HG02610 (cell line): ENCODE measurements at regions not wholly inside any gene's neighbourhood (a gene's known extent, or its start where the extent isn't known, plus 50 kb on each side); places are given as distances from the start of the nearest gene placed in this dataset.
"Not testable (repeated sequence)": the region's sequence is repeated elsewhere in the genome, so short reads cannot be mapped to it uniquely, and the experiment has no call there.

Source experiments
- ATAC-seq: cut with Tn5 transposase; IDR thresholded peaks from one replicate; pipeline ENCODE4 v1.9.1; 2021; ENCODE audit warnings: mild to moderate bottlenecking, moderate library complexity; ENCODE audit not compliant: unreplicated experiment

DNA sequence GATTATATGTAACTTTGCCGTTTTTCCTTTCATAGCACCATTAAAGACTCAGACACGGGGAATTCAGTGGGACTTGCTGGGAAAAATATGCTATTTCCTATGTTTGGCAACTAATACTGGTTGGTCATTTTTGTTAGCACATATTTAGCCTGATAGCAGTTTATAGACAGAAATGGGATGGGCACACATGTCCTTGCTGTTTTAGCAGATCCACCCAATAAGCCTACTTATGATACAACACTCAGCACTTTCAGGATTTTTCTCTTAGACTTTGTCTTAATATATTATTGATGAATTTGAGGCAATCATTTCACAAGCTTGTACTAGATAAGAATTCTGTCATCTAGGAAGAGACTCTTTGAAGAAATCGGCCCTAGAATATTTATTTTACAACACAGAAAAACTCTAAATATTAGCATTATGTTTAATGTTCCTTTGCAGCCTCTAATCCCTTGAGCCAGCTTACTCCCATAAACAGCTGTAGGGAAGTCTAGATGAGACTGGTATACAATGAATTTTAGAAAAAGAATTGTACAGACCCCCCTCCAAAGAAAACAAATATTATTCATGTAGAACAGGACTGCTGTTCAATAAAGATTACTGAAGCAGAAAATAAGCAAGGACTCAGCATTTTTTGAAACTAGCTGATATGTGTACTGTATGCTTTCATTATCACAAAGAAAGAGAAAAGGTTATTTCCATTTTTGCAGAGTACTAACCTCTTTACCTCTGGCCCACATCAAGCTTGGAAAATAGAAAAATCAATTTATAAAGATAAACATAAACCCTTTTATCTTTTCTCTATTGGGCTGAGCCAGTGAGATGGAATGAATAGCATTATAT lies 656.8 kb upstream of the SGO1 start:
- no peak for ATAC-seq

DNA sequence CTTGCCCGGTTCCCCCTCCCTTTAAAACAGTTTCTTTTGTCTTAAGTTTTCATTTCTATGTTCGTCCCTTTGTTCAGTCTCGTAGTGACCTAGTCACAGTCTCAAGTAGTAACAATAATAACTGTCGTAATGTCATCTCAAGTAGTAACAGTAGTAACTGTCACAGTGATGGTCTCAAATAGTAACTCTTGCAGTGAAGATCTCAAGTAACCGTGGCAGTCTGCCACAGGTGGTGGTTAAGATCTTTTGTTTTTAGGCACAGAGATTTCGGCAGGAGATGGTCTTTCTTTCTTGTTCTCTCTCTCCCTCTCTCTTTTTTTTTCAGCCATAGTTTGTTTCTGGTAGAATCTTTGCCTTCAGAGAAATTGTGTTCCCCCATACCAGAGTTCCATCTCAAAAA lies 656.0 kb upstream of the SGO1 start:
- ATAC-seq = no peak

DNA sequence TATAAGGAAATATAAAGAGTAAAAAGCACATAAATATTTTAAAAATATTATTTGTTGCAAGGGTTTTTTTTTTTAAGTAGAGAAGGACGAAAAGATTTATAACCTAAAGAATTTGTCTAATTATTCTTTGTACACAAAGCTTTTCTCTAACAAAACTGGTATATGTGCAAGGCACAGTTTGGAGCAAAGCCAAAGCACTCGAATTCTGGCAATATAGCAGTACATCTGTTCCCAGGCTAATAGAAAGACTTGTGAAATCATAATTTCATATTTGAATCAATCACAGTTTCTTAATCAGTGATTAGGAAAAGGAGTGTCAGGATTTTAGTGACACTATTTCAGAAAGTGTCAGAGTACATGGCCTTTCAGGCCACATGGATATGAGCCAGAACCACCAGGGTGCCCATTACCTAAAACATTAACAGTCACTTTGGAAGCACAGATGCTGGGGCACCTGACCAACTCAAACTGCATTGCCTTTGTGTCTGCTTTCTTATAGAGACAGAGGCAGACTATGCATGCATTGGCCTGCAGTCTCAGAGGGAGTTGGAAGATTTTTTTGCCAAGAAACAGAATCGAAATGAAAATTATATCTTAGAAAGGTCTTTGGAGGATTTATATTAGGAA lies 651.8 kb upstream of the SGO1 start:
- ATAC-seq = no peak

DNA sequence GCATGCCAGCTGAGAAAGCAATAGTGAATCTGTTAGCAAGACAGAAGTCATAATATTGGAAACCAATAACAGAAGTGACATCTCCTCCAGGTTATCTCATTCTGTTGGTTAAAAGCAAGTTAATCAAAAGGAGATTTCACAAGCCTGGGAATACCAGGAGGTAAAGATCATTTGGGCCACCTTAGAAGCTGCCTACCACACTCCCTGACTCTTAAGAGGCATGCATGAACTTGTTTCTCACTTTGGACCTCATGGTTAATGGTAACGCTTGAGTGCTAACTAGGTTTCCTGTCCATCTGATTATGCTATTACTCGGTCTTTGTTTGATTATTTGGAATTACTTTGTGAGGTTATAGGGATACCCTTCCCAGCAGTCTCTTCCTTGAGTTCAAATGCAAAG lies 650.8 kb upstream of the SGO1 start:
- no peak for ATAC-seq

DNA sequence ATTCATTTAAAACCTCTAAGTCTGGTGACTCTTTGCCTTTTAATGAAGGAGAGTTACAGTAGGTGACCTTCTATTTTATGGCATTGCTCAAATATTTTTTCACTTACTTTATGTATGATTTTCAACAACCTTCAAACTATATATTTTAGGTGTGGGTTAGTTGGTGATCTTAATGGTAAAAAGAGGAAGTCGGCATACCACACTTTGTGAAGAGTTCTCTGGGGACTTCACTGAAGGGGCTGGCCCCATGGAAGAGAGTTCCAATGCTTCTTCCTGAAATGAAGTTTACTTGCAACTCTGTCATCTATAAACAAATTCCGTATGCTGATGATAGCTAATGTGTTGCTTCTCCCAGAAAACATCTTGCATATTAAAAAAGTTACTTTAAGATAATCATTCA lies 647.0 kb upstream of the SGO1 start:
- no peak for ATAC-seq

DNA sequence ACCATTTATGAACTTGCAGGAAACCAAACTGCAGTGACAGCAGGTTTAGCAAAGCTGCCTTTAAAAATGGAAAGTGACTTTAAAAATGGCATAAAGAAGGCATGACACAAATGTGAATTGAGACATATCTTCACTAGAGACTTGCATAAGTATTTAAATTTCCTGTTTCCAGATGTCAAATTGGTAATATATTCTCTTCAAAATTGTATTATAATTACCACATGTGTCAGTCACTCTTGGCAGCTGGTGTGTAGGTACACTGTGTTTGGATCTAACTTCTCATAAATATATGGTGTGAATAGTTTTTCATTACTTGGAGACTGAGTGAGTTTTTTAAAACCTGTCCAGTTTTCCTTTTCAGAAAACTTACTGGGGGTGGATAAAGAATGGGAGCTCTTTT lies 636.2 kb upstream of the SGO1 start:
- no peak for ATAC-seq

DNA sequence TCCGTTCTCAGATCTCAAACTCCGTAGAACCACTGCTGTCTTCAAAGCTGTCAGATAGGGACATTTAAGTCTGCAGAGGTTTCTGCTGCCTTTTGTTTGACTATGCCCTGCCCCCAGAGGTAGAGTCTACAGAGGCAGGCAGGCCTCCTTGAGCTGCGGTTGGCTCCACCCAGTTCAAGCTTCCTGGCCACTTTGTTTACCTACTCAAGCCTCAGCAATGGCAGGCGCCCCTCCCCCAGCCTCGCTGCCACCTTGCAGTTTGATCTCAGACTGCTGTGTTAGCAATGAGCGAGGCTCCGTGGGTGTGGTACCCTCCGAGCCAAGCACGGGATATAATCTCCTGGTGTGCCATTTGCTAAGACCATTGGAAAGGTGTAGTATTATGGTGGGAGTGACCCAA lies 634.9 kb upstream of the SGO1 start:
- not testable (repeated sequence) for ATAC-seq

DNA sequence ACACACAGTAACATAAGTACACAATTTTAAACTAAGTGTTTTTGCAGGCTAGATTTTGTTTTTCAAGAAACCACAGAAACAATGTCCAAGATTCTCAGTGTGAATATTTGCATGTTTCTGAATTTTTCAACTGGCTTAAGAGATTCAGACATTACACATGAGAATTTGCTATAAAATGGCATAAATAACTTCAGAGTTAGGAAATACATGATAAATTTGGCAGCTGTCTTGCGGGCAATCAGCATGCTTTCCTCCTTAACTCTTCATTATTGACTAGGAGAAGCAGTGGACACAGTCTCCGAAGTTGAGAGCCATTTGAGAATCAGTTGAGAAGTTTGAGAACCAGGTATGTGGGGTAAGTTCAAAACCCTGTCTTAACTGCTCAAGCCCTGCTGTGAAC lies 625.6 kb upstream of the SGO1 start:
- no peak for ATAC-seq

DNA sequence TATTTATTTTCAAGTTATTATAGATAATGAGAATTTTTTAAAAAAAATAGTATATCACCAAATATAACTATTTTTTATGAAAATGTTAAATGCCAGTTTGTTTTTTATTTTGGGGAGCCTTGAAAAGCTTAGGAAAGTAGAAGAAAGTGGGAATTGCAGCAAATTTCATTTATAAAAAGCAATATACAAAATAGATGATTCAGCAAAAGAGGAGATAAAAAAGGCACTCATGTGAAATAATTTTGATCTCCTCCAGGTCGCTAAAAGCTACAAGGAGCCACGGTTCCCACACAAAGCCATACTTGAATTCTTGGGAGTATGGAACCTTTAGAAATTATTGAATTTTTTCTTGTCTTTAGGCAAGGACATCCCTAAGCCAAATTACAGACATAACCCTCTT lies 625.0 kb upstream of the SGO1 start:
- no peak for ATAC-seq

DNA sequence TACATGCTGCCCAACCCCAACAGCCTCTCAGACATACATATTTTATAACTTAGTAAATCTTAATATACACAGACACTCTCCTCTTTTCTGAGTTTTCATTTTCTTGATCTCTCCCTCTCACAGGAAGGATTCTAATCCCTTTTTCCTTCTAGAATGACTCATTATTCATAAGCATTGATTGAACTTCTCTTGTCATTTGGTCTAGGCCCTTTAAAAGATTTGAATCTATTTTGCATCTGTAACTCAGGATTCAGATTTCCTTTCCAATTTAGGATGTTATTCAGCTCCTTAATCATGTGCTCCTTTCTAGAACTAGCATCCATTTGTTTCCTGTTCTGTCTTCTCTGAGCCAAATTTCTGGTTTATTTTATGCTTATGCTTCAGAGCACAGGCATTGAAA lies 624.5 kb upstream of the SGO1 start:
- ATAC-seq = no peak

DNA sequence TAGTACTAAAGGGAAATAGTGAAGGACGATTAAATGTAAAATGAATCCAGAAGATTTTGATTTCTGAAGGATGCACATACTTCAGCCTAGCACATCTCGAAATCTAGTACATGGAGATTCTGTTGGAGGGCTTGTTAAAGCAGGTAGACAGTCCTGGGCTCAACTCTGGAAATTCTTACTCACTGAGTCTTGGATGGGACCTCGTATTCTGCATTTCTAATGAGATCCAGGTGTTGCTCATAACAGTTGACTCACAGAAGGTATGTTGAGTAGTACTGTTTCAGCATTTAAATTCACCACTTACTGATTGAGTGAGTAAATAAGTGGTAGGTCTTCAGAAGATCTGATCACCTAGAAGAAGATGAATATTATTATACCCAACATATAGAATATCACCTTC lies 623.4 kb upstream of the SGO1 start:
- no peak for ATAC-seq

DNA sequence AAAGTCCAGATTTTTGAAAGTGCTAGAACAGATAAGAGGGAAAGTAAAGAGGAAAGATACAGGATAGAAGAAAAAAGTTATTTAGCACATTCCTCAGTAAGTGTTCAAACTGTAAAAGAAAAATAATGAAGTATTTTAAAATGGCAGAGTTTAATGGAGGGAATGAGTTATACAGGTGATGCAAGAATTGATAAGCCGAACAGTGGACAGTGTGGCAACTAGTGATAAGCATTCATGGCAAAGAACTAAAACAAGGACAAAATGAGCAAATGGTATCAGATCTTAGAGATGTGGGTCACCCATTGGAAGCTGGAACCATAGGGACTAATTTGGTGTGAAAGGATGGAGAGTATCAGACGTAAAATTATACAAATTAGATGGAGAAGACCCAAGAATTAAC lies 622.9 kb upstream of the SGO1 start:
- no peak for ATAC-seq

DNA sequence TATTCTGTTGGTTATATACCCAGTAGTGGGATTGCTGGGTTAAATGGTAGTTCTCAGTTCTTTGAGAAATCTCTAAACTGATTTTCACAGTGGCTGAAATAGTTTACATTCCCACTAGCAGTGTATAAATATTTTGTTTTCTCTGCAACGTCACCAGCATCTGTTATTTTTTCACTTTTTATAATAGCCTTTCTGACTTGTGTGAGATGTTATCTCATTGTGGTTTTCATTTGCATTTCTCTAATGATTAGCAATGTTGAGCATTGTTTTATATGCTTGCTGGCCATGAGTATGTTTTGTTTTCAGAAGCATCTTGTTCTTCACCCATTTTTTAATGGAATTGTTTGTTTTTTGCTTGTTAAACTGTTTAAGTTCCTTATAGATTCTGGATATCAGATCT lies 612.7 kb upstream of the SGO1 start:
- ATAC-seq = no peak

DNA sequence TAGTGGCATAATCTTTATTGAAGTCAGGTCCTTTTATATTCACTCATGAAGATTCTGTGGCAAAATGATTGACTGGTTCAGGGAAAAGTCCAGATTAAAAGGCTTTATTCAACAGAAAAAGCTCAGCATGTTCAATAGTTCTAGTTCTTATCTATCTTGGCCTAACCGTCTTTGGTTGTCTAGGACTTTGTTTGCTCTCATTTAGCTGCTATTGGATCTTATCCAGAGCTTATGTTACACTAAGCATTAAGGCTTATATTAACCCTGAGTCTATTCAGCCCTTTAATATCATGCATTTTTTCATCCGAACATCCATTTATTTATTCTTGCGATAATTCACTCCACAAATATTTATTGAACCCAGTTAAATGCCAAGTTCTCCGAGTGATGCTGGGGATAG lies 601.0 kb upstream of the SGO1 start:
- no peak for ATAC-seq

DNA sequence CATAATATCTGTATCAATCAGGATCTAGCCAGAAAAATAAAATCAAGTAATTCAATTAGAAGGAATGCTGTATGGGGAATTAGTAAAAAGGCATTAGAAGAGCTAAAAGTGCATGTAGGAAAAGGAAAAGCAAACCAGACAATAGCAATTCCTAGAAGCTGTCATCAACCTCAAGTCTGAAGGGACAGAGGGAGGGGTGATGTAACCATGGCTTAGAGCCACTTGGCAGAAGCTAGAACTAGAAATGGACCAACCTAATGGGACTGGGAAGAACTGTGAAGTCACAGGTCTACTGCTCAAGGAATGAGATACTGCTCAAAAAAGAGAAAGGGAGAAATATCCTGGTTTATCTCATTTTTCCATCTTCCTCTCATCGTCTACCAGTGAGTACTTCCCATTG lies 590.7 kb upstream of the SGO1 start:
- ATAC-seq = no peak

DNA sequence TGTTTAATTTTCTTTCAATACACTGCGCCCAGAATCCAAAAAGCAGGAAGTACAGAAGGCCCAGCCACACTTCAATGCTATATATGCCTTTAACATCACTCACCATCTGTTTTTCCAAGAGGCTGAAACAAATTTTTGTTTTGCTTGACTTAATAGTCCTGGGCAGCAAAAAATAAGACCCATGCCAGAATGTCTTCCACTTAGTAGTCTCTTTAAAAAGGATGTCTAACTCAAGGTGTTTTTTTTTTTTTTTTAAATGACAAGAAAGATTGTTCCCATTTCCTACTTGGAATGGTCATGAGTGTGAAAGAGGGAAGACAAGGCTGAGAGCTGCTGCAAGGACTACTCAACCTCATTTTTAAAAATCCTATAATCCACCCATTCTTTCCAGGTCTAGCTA lies 590.3 kb upstream of the SGO1 start:
- ATAC-seq = no peak

DNA sequence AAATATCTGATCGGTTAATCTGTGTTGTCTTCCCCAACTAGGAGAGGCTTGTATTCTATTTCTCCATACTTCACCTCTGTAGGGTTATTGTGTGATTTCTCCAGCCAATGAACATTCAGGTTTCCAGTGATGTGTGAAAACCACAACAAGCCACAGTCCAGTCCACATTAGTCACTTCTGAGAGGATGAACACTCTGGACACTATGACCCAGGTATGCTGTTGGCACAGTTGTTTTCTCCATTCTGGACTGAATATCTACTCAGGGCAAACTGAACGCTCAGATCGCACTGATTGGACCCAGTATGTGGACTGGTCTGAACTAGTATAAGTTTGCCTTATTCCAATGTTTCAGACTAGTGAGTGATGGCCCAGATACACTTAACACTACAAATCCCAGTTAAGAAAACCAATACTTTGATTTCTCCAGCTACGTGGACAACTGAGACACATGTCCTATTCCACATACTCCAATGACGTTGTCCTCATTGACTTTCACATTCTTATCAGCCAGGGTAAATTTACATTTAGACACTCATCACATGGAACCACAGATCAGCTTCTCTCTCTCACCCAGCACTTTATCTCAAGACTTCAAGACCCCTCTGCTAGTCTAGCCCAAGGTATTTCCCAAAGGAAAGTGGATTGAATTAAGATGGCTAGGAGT lies 587.4 kb upstream of the SGO1 start:
- no peak for ATAC-seq

DNA sequence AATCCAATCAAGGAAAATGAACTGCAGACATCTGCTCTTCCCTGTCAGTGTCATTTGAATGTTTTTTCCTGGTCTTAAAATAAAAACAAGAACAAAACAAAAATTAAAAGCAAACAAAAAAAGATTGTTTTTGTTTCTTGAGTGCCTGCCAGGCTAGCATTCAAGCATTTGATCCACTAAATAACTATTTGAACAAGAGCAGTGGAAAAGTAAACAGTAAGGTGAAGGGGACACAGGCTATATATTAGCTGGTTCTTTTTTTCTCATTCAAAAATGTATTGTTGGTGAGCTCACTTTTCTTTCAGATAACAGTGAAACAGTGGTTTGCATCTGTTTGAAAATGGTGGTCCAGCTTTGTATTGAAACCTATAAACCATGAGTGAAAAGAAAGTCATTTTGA lies 586.9 kb upstream of the SGO1 start:
- no peak for ATAC-seq

DNA sequence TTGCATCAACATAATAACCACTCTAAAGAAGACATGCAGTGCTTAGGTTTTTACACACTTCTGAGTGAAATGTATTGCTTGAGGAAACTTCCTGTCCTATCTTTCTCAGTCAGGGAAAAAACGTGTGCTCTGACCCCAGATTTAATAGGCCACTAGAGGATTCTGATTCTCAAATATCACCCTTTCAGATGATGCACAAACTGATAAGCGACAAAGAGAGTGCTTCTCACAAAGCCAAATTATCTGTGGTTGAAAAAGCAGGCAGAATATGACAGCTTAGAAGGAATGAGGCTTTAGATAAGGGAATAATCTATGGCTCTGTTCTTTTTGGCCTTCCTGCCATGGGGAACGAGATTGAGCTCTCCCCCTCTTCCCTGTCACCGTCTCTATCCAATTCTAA lies 583.4 kb upstream of the SGO1 start:
- no peak for ATAC-seq

DNA sequence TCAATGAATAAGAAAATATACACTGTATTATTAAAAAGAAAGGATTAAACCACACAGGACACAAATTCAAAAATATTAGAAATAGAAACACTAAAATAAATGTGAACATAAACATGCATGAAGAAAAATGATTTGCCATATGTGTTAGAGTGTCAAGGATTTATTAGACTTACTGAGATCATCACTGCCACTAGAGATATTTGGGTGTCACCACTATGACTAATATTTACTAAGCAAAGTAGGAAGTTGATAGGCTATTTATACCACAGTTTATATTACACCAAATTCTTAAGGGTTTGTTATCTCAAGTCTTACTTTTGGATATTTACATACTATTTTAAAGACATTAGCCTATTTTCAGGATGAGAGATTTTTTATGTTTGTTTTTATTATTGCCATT lies 575.0 kb upstream of the SGO1 start:
- ATAC-seq = no peak

DNA sequence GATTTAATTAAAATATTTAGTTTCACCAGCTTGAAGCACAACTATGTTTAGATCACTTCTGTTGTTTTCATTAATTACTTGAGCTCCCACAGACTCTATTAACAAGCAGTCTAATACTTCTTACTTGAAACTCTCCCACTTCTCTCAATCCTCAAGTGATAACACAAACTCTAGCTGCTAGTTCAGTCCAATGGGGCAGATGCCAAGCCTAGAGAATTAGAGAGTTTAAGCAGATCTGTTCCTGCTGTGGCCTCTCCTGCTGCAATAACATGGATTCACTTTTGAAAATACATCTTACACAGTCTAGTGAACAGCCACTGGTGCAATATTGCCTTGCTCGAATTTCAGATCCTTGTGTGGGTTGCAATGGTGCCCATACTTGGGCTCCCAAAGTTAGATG lies 566.4 kb upstream of the SGO1 start:
- no peak for ATAC-seq

DNA sequence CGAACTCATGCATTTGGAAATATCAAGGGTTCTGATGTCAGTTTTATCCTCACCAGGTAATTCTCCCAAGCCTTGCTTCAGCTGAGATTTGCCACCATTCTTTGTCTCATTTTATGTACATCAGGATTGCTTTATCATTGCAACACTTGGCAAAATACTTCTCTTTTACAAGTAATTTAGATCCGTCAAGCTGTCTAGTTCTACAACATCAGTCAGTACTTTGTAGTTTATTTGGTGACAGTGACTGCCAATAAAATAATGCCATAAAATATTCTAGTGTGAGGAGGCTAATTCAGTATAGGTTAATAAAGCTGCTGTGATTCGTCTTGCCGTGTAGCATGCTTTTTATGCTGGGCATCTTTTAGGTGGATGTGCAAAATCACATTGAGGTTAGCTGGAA lies 565.3 kb upstream of the SGO1 start:
- ATAC-seq = no peak
